ENCODE measurements at regions not wholly inside any gene's neighbourhood (a gene's known extent, or its start where the extent isn't known, plus 50 kb on each side); places are given as distances from the start of the nearest gene placed in this dataset.

- no peak for FAIRE-seq
Observed at GRCh38 chr10:123607386-123607785, 58.8 kb upstream of the GPR26 start.

More at GRCh38 chr10:123607386-123607785, 58.8 kb upstream of the GPR26 start:
- Histone ChIP-seq H3K27ac (ENCODE audit: insufficient read depth, low read depth, low read length) (no peak overlapping the region), H3K4me1 (ENCODE audit: control insufficient read depth, extremely low read depth, insufficient read depth, low read length) (no peaks in the 10 kb centered on the region), H3K9ac (replicated peaks; ENCODE audit: extremely low read depth, insufficient read depth, low read length) (no peak overlapping the region), H3K79me2 (ENCODE audit: control insufficient read depth, insufficient read depth, low read length) (no peaks in the 10 kb centered on the region), H3K9me3 (replicated peaks; ENCODE audit: control insufficient read depth, insufficient read depth, low read length) (no peaks in the 10 kb centered on the region), H3K36me3 (ENCODE audit: control insufficient read depth in 2 of 2, extremely low read depth in 1 of 2, insufficient read depth in 2 of 2, low read length in 2 of 2) (no peaks in the 10 kb centered on the region), H2AFZ (ENCODE audit: low read depth, low read length) (no peak overlapping the region), H3K27me3 (ENCODE audit: control insufficient read depth in 2 of 2, insufficient read depth in 2 of 2, low read length in 2 of 2) (no peaks in the 10 kb centered on the region), H3K4me2 (ENCODE audit: insufficient read depth, low read length) (no peak overlapping the region), H3K9me1 (replicated peaks; ENCODE audit: control insufficient read depth, extremely low read depth, insufficient read depth, low read length) (no peaks in the 10 kb centered on the region), H4K20me1 (replicated peaks; ENCODE audit: control insufficient read depth, extremely low read depth, insufficient read depth, low read length) (no peaks in the 10 kb centered on the region), H3K4me3 (replicated peaks in 1 of 3; ENCODE audit: insufficient read depth in 1 of 3, low read depth in 1 of 3, low read length in 3 of 3) (no peak overlapping the region)
- intact Hi-C loops (cut with micrococcal nuclease): no loop called here
- no peak for DNase-seq (ENCODE audit: low read depth, low spot score)
- CTCF ChIA-PET: no interaction called here
- no peak for TF ChIP-seq POLR2AphosphoS5 (IDR thresholded peaks at IDR 0.05; ENCODE audit: insufficient read depth, low read depth, low read length)
- no peak for TF ChIP-seq EZH2 (IDR thresholded peaks at IDR 0.05; ENCODE audit: borderline replicate concordance, low read depth, low read length, severe bottlenecking)
- TF ChIP-seq MYC (IDR thresholded peaks at IDR 0.05; ENCODE audit: low read depth, low read length): no peak
- no peak for TF ChIP-seq MAX (IDR thresholded peaks at IDR 0.05; ENCODE audit: insufficient read depth, insufficient read length)
- TF ChIP-seq CTCF (IDR thresholded peaks at IDR 0.05; ENCODE audit: extremely low read depth in 1 of 2, insufficient read depth in 1 of 2, low read depth in 1 of 2, low read length in 2 of 2): no peak
- TF ChIP-seq FOS (IDR thresholded peaks at IDR 0.05; ENCODE audit: borderline replicate concordance, insufficient read depth, low read length): no peak
- no peak for TF ChIP-seq POLR2A (IDR thresholded peaks at IDR 0.05; ENCODE audit: low read depth, low read length)
- no peak for TF ChIP-seq GATA2 (IDR thresholded peaks at IDR 0.05; ENCODE audit: insufficient read depth, insufficient read length, low read depth, low read length)
- no peak for TF ChIP-seq JUN (IDR thresholded peaks at IDR 0.05; ENCODE audit: borderline replicate concordance, insufficient read depth, insufficient read length, low read depth)
- POLR2A ChIA-PET: no interaction called here
- dilution Hi-C loops (cut with MboI; ENCODE audit: extremely low pct_ligation_motif_present, low sequenced_read_pairs): no loop called here
- no TSS peak for BruUV-seq (replicated peaks)
